SK-N-SH (cell line): ENCODE measurements at regions not wholly inside any gene's neighbourhood (a gene's known extent, or its start where the extent isn't known, plus 50 kb on each side); places are given as distances from the start of the nearest gene placed in this dataset.

ENCODE experiments used
- CTCF ChIA-PET: fragments of 300-600, 350-600 bp; formaldehyde crosslinking; extraction: SDS; loops from one replicate; lab custom pipeline; 2021; lab: Yijun Ruan, JAX
- POLR2A ChIA-PET: fragments of 350-600 bp; sonication (Branson Sonifier 250); formaldehyde crosslinking; extraction: SDS; loops from one replicate; lab custom pipeline; 2020; ENCODE audit warnings: antibody characterized with exemption, inconsistent platforms; lab: Yijun Ruan, JAX
- DNase-seq: peaks from one replicate; pipeline ENCODE4 v3.0.0; 2012
- H2AFZ ChIP-seq: fragments of 200-600 bp; sonication (generic); 2 replicates; pipeline ENCODE4 v1.8.1; 2016; ENCODE audit warnings: antibody characterized with exemption, mild to moderate bottlenecking, low read depth
- H3F3A ChIP-seq: fragments of 200-600 bp; sonication (generic); replicated peaks from 2 replicates; pipeline ENCODE3; 2016; ENCODE audit warnings: antibody characterized with exemption, mild to moderate bottlenecking; ENCODE audit not compliant: insufficient read depth
- H3K27ac ChIP-seq, 2 experiments: fragments of 200-500 bp in 1 of 2; fragments of 200-600 bp in 1 of 2; sonication (Bioruptor generic) in 1 of 2; sonication (generic), shearing (Covaris generic) in 1 of 2; 2 replicates each; pipeline versions ENCODE4 v1.5.1 to v1.6.1; 2014 to 2016; ENCODE audit warnings: low read depth in 2 of 2, inconsistent platforms in 1 of 2, low read length in 1 of 2, mild to moderate bottlenecking in 1 of 2, mixed read lengths in 1 of 2
- H3K27me3 ChIP-seq: fragments of 200-600 bp; sonication (generic), shearing (Covaris generic); 2 replicates; pipeline ENCODE4 v1.6.1; 2016; ENCODE audit warnings: mixed run types; ENCODE audit not compliant: insufficient read depth
- H3K36me3 ChIP-seq, 2 experiments: fragments of 200-500 bp in 1 of 2; fragments of 200-600 bp in 1 of 2; sonication (Bioruptor generic) in 1 of 2; sonication (generic) in 1 of 2; replicated peaks in 1 of 2; 2 replicates each; pipeline versions ENCODE3 to v1.5.1; 2014 to 2016; ENCODE audit warnings: low read length in 1 of 2, mild to moderate bottlenecking in 1 of 2; ENCODE audit not compliant: insufficient read depth in 2 of 2, control insufficient read depth in 1 of 2
- H3K4me1 ChIP-seq, 2 experiments: fragments of 200-500 bp in 1 of 2; fragments of 200-600 bp in 1 of 2; sonication (Bioruptor generic) in 1 of 2; sonication (generic), shearing (Covaris generic) in 1 of 2; 2 replicates each; pipeline versions ENCODE4 v1.5.1 to v1.6.1; 2014 to 2016; ENCODE audit warnings: low read depth in 1 of 2, low read length in 1 of 2, mixed run types in 1 of 2; ENCODE audit not compliant: insufficient read depth in 2 of 2, control insufficient read depth in 1 of 2
- H3K4me2 ChIP-seq: fragments of 200-600 bp; sonication (generic), shearing (Covaris generic); 2 replicates; pipeline ENCODE4 v1.6.1; 2017; ENCODE audit warnings: mixed run types
- H3K4me3 ChIP-seq, 2 experiments: fragments of 200-500 bp in 1 of 2; fragments of 200-600 bp in 1 of 2; sonication (Bioruptor generic) in 1 of 2; sonication (generic), shearing (Covaris generic) in 1 of 2; 2 replicates each; pipeline versions ENCODE4 v1.5.1 to v1.8.1; 2014 to 2016; ENCODE audit warnings: low read depth in 2 of 2, inconsistent platforms in 1 of 2, low read length in 1 of 2, mild to moderate bottlenecking in 1 of 2, mixed read lengths in 1 of 2, moderate library complexity in 1 of 2
- H3K79me2 ChIP-seq: fragments of 200-600 bp; sonication (generic); 2 replicates; pipeline ENCODE4 v1.8.1; 2017; ENCODE audit warnings: mild to moderate bottlenecking; ENCODE audit not compliant: insufficient read depth
- H3K9ac ChIP-seq: fragments of 200-600 bp; sonication (generic); 2 replicates; pipeline ENCODE4 v1.6.1; 2017; ENCODE audit warnings: mixed run types
- H3K9me2 ChIP-seq: fragments of 200-600 bp; sonication (generic); 2 replicates; pipeline ENCODE4 v1.6.1; 2017; ENCODE audit warnings: mixed run types
- H3K9me3 ChIP-seq: fragments of 200-600 bp; sonication (generic); 2 replicates; pipeline ENCODE4 v1.6.1; 2017; ENCODE audit warnings: mixed run types, mild to moderate bottlenecking, moderate library complexity
- H4K20me1 ChIP-seq: fragments of 200-600 bp; sonication (generic); 2 replicates; pipeline ENCODE4 v1.6.1; 2017; ENCODE audit warnings: mild to moderate bottlenecking, mixed run types; ENCODE audit not compliant: insufficient read depth
- CHD2 ChIP-seq: fragments of 150-350 bp; IDR thresholded peaks from 2 replicates; pipeline ENCODE4 v1.6.1; 2018; ENCODE audit warnings: low read length; ENCODE audit not compliant: partially characterized antibody
- ELF1 ChIP-seq: IDR thresholded peaks from 2 replicates; pipeline ENCODE4 v1.4.0; 2012
- EP300 ChIP-seq, 2 experiments: IDR thresholded peaks; 2 replicates each; pipeline versions ENCODE4 v1.4.0 to v1.6.1; 2012; ENCODE audit warnings: borderline replicate concordance in 1 of 2, low read depth in 1 of 2, low read length in 1 of 2
- FOXJ3 ChIP-seq: sonication (generic); formaldehyde crosslinking; IDR thresholded peaks from 2 replicates; pipeline ENCODE4 v1.5.1; 2020; ENCODE audit warnings: mild to moderate bottlenecking, missing genetic modification reagents
- FOXM1 ChIP-seq: IDR thresholded peaks from 2 replicates; pipeline ENCODE4 v1.4.0; 2012; ENCODE audit warnings: low read depth, mild to moderate bottlenecking
- GABPA ChIP-seq: IDR thresholded peaks from 2 replicates; pipeline ENCODE4 v1.4.0; 2012; ENCODE audit warnings: low read depth, mild to moderate bottlenecking
- IRF3 ChIP-seq: fragments of 150-350 bp; IDR thresholded peaks from 2 replicates; pipeline ENCODE4 v1.6.1; 2016; ENCODE audit warnings: mild to moderate bottlenecking, low read depth, low read length
- JUND ChIP-seq: IDR thresholded peaks from 2 replicates; pipeline ENCODE4 v1.4.0; 2012
- MEF2A ChIP-seq: IDR thresholded peaks from 2 replicates; pipeline ENCODE4 v1.4.0; 2012; ENCODE audit warnings: low read depth, borderline replicate concordance
- MXI1 ChIP-seq: IDR thresholded peaks from 2 replicates; pipeline ENCODE4 v1.6.1; 2012; ENCODE audit warnings: mild to moderate bottlenecking, low read depth, low read length, improper control_type of control experiment
- PBX3 ChIP-seq: IDR thresholded peaks from 2 replicates; pipeline ENCODE4; 2012
- POLR2AphosphoS5 ChIP-seq: IDR thresholded peaks from 2 replicates; pipeline ENCODE4 v1.6.1; 2012; ENCODE audit warnings: low read depth, low read length
- RAD21 ChIP-seq: IDR thresholded peaks from 2 replicates; pipeline ENCODE4 v1.6.1; 2012; ENCODE audit warnings: mild to moderate bottlenecking, low read length
- RFX5 ChIP-seq: IDR thresholded peaks from 2 replicates; pipeline ENCODE4 v1.6.1; 2012; ENCODE audit warnings: mild to moderate bottlenecking, improper control_type of control experiment, low read length
- RXRA ChIP-seq: IDR thresholded peaks from 2 replicates; pipeline ENCODE4 v1.4.0; 2012; ENCODE audit warnings: low read depth, mild to moderate bottlenecking, borderline replicate concordance
- SIN3A ChIP-seq: IDR thresholded peaks from 2 replicates; pipeline ENCODE4 v1.6.1; 2012; ENCODE audit warnings: low read depth, mild to moderate bottlenecking, low read length, moderate library complexity, borderline replicate concordance
- TCF12 ChIP-seq: IDR thresholded peaks from 2 replicates; pipeline ENCODE4 v1.4.0; 2012
- TEAD4 ChIP-seq: IDR thresholded peaks from 2 replicates; pipeline ENCODE4 v1.4.0; 2012; ENCODE audit warnings: mild to moderate bottlenecking, borderline replicate concordance; ENCODE audit not compliant: insufficient read depth
- ZBTB33 ChIP-seq: IDR thresholded peaks from 2 replicates; pipeline ENCODE4 v1.4.0; 2012; ENCODE audit warnings: low read depth, borderline replicate concordance
- WGBS: methylation state at CpG from one replicate; pipeline ENCODE4 v1.1.6; 2017; ENCODE audit warnings: low lambda C conversion rate; 5-methylcytosine and 5-hydroxymethylcytosine counted together
- TF ChIP-seq, protein P1 (sequence below): IDR thresholded peaks from 2 replicates; pipeline ENCODE4 v1.6.1; 2012; ENCODE audit warnings: mild to moderate bottlenecking, low read depth, low read length, moderate library complexity

GRCh38 chrX:82912382-82912781 is 595.7 kb upstream of the POU3F4 start:
- Histone ChIP-seq H3K27me3 (no peaks in the 10 kb centered on the region), H3K27ac (no peak overlapping the region), H3K9me2 (no peaks in the 10 kb centered on the region), H4K20me1 (no peaks in the 10 kb centered on the region), H3K36me3 (no peaks in the 10 kb centered on the region), H3K4me3 (no peak overlapping the region), H2AFZ (no peak overlapping the region), H3K9ac (no peak overlapping the region), H3K9me3 (peaks cover 4% of the 10 kb centered on the region; the same call in 1 of the 2 replicates), H3K4me2 (no peak overlapping the region), H3K79me2 (no peaks in the 10 kb centered on the region), H3F3A (no peaks in the 10 kb centered on the region), H3K4me1 (no peaks in the 10 kb centered on the region)
- ChIA-PET CTCF (no interaction called here), POLR2A (no interaction called here)
- 3% methylated on average over 3 of the region's 3 CpGs for WGBS
- no peak for DNase-seq
- TF ChIP-seq POLR2AphosphoS5: no peak
- TF ChIP-seq TCF12: no peak
- no peak for TF ChIP-seq RXRA
- no peak for TF ChIP-seq RFX5
- TF ChIP-seq PBX3: no peak
- TF ChIP-seq GABPA: no peak
- no peak for TF ChIP-seq TEAD4
- no peak for TF ChIP-seq CHD2
- no peak for TF ChIP-seq ELF1
- no peak for TF ChIP-seq EP300 (IDR thresholded peaks at IDR 0.05; ENCODE audit: borderline replicate concordance in 1 of 2, low read depth in 1 of 2, low read length in 1 of 2)
- TF ChIP-seq FOXJ3 (CRISPR knock-in tag): no peak
- no peak for TF ChIP-seq ZBTB33

DNA sequence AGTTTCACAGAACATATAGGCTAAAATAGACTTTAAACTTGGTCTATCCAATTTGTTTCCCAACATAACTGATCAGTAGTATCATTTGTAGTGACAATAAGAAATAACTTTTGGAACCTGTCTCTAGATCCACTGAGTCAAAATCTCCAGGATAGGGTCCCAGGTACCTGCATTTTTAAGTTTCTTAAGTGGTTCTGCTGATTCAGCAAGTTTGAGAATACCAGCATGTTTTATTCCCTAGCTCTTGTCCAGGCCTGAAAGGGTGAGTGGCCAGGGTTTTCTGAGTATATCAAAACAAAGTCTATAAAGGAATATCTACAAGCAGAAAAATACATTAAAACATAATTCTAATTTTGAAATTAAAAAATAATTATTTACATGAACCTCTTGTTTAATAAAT is 573.1 kb upstream of the POU3F4 start:
- no peak for DNase-seq
- Histone ChIP-seq H3K27me3 (no peaks in the 10 kb centered on the region), H3K36me3 (no peaks in the 10 kb centered on the region), H3K9me3 (no peaks in the 10 kb centered on the region), H4K20me1 (no peaks in the 10 kb centered on the region), H3F3A (no peaks in the 10 kb centered on the region), H3K27ac (no peak overlapping the region), H3K9me2 (no peaks in the 10 kb centered on the region), H3K4me2 (no peak overlapping the region), H3K4me3 (no peak overlapping the region), H2AFZ (no peak overlapping the region), H3K4me1 (no peaks in the 10 kb centered on the region), H3K9ac (no peak overlapping the region), H3K79me2 (no peaks in the 10 kb centered on the region)
- ChIA-PET POLR2A (no interaction called here), CTCF (no interaction called here)
- TF ChIP-seq SIN3A (no peak), IRF3 (no peak), CHD2 (no peak), MEF2A (no peak), TCF12 (no peak), PBX3 (no peak), MXI1 (no peak), ELF1 (no peak), FOXM1 (no peak), JUND (no peak), EP300 (IDR thresholded peaks at IDR 0.05; ENCODE audit: borderline replicate concordance in 1 of 2, low read depth in 1 of 2, low read length in 1 of 2) (no peak), FOXJ3 (CRISPR knock-in tag) (no peak), RAD21 (no peak)
- TF ChIP-seq, protein P1, sequence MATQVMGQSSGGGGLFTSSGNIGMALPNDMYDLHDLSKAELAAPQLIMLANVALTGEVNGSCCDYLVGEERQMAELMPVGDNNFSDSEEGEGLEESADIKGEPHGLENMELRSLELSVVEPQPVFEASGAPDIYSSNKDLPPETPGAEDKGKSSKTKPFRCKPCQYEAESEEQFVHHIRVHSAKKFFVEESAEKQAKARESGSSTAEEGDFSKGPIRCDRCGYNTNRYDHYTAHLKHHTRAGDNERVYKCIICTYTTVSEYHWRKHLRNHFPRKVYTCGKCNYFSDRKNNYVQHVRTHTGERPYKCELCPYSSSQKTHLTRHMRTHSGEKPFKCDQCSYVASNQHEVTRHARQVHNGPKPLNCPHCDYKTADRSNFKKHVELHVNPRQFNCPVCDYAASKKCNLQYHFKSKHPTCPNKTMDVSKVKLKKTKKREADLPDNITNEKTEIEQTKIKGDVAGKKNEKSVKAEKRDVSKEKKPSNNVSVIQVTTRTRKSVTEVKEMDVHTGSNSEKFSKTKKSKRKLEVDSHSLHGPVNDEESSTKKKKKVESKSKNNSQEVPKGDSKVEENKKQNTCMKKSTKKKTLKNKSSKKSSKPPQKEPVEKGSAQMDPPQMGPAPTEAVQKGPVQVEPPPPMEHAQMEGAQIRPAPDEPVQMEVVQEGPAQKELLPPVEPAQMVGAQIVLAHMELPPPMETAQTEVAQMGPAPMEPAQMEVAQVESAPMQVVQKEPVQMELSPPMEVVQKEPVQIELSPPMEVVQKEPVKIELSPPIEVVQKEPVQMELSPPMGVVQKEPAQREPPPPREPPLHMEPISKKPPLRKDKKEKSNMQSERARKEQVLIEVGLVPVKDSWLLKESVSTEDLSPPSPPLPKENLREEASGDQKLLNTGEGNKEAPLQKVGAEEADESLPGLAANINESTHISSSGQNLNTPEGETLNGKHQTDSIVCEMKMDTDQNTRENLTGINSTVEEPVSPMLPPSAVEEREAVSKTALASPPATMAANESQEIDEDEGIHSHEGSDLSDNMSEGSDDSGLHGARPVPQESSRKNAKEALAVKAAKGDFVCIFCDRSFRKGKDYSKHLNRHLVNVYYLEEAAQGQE: no peak
